ENCODE measurements at regions not wholly inside any gene's neighbourhood (a gene's known extent, or its start where the extent isn't known, plus 50 kb on each side); places are given as distances from the start of the nearest gene placed in this dataset.

DNA sequence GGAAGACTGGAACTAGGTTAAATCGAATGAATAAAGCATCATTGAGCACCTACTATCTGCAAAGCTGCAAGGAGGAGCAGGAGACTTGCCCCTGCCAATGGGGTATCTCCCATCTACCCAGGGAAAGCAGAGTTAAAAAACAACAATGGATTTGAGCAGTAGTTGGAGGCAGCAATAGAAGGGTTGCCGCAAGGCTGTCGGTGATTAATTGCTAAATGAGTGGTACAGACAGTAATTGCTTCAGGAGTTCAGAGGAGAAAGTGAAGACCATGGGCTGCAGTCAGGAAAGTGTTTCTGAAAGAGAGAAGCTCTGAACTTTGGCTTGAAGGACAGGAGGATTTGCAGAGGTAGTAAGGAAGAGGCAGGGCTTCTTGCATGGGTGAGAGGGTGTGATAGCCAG lies 152.9 kb downstream of the ACTL8 start:
- no peak for DNase-seq

- DNase-seq: no peak
Observed at GRCh38 chr1:17908945-17909344, 153.8 kb downstream of the ACTL8 start.

GRCh38 chr1:17909634-17910033 lies 154.5 kb downstream of the ACTL8 start:
- DNase-seq: no peak

- no peak for DNase-seq
Observed at GRCh38 chr1:17911791-17912190, 156.7 kb downstream of the ACTL8 start.

GRCh38 chr1:17912491-17912890 lies 157.4 kb downstream of the ACTL8 start:
- no peak for DNase-seq

DNA sequence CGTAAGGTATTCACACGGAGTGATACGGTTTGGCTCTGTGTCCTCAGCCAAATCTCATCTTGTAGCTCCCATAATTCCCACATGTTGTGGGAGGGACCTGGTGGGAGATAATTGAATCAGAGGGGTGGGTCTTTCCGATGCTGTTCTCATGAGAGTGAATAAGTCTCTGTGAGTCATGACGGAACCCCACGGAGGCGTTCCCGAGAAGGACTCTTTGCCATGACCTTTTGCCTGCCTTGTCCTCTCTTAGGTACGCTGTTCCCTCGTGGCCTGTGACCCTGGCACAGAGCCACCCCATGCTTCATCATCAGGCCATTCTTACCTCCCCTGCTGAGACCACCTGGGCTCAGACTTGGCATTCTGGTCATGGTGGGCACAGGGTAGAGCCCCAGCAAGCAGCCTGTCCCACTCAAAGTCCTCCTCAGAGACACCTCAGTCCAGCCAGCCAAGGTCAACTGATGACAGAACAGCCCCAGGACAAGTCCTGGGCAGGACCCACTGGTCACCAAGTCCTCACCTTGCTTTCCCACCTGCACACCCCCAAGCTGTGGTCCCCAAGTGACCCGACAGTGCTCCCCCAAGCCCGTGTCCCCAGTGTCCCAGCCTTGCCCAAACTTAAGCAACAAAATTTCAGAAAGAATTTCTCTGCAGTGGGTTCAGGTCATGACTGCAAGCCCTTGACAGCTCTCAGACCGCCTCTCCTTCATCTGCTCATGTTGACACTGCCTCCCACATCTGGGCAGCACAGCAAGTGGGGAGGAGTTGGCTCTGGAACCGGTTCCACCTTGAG lies 158.4 kb downstream of the ACTL8 start:
- DNase-seq: no peak

GRCh38 chr1:17914131-17914530 lies 159.0 kb downstream of the ACTL8 start:
- no peak for DNase-seq

GRCh38 chr1:17914987-17915386 lies 159.9 kb downstream of the ACTL8 start:
- DNase-seq: no peak

GRCh38 chr1:17915511-17916197 lies 160.5 kb downstream of the ACTL8 start:
- no peak for DNase-seq

- DNase-seq: no peak
Observed at GRCh38 chr1:17916702-17917101, 161.6 kb downstream of the ACTL8 start.

GRCh38 chr1:17919525-17920439 lies 164.6 kb downstream of the ACTL8 start:
- DNase-seq: peak; percentile 26

DNA sequence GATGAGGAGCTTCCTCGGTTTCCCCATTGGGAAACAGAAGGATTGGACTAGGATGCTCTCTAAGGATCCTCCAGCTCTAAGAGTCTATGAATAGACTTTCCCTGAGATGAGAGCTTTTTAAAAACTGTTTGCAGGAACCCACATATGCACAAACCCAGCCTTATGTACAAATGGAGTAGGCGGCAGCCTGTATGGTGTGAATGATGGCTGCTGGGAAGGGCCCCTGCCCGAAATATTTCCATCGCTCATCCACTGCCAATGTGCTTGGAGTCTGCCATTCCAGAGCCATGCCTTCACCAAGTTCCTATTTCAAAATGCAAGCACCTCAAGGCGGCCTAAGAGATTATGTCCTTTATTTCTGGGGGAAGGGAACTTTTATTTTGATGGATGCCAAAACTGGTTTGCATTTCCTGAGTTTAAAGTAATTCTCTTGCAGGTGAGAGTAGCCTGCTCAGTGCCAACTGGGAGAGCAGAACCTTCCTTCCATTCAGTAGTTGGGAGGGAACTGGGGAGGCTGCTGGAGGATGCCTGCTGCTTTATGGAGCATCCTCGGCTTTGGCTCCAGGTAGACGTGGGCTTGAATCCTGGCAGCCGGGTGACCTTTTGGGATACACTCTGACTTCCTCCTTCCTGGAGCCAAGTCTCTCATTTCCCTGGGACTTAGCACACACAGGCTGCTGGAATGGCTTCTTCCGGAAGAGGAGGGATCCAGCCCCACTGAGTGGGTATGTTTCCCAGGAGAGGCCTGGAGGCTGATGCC lies 165.9 kb downstream of the ACTL8 start:
- no peak for DNase-seq

DNA sequence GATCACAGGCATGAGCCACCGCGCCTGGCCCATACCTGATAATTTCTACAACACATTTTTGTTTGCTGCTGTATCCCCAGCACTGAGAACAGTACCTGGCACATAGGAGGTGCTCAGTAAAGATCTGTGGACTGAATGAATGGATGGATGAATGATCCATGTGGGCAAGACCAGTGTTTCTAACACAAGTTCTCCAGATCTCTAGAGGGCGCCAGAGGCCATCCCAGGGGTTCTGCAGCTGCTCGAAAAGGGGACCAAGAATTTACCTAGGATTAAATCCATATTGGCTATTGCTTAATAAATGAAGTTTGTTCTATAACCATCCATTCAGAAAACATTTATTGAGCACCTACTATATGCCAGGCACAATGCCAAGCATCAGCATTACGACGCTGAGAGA lies 167.7 kb downstream of the ACTL8 start:
- DNase-seq: peak; percentile 44

DNA sequence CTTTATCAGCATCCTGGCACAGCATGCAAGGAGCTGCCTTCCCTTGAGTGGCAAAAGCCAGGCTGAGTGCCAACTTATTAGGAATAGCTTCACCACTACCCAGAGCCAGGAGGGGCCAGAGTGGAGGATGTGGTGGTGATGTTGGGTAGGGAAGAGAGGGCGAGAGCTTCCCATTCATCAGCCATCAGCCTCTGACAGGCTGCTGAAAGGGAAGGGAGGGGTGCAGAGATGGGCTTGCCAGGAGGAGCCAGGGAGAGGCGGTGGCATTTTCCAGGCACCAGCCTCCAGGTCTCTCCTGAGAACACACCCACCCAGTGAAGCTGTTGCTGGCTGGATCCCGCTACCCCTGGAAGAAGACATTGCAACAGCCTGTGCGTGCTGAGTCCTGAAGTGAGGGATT lies 168.5 kb downstream of the ACTL8 start:
- no peak for DNase-seq

DNA sequence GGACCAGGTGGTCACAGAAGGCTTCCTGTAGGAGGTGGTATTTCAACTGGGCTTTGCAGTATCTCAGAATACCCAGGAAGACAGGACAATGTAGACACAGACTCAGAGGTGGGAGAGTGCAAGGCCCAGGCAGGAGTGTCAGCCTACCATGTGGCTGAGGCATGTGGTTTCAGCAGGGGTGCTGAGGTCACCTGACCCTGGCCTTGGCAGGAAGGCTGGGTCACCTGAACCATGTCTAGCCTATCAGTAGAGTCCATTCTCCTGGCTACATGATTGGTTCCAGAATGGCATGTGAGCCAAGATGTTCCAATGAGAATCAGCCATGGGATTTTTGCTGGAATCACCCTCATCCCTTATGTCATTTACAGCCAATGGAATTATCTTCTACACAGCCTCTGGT lies 169.4 kb downstream of the ACTL8 start:
- no peak for DNase-seq

GRCh38 chr1:17925290-17926237 lies 170.4 kb downstream of the ACTL8 start:
- DNase-seq: no peak

GRCh38 chr1:17926906-17927305 lies 171.8 kb downstream of the ACTL8 start:
- no peak for DNase-seq

DNA sequence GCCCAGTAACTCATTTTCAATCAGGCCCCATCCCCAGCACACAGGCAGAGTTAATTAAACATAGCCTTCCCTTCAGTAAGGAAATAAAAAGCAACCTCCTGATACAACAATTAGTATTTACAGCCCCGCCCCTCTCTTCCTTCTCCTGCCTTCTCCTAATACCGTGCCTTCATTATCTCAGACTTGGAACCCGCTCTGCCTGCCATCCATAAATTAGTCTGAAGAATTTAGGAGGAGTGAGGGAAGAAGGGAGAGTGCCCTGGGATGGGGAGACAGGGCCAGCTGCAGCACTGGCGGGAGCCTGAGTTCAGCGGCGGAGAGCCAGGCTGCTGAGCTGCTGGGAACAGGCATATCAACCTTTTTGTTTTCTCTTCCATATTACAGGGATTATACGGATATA lies 172.8 kb downstream of the ACTL8 start:
- DNase-seq: no peak

GRCh38 chr1:17929224-17929623 lies 174.1 kb downstream of the ACTL8 start:
- DNase-seq: no peak

DNA sequence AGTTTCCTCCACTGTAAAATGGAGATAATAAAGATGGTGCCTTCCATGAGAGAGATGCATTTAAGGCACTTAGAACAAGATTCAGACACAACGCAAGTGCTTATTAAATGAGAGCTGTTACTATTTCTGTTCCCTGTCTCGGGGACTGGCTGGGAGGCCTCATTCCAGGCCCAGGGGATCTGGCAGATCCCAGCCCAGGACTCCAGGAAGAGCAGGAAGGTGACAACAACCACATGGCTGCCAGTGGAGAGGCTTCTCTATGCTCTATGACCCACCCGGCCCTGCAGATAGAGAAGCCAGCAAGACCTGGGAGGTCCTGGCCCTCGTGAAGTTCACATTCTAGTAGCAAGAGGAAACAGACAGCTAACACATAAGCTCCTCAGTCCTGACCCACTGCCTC lies 175.5 kb downstream of the ACTL8 start:
- no peak for DNase-seq

DNA sequence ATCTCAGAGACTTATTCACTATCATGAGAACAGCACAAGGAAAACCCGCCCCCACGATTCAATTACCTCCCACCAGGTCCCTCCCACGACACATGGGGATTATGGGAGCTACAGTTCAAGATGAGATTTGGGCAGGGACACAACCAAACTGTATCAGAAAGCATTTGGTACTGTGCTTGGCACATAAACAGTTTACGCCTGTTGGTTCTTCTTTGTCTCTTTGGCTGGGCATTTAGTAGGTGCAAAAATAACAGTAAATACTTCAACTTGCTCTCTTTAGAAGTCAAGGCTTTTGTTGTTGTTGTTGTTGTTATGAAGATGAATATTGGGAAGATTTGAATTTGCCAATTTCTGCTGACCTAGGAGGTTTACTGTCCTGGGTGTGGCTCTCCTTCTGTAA lies 175.4 kb upstream of the IGSF21 start:
- no peak for DNase-seq

DNA sequence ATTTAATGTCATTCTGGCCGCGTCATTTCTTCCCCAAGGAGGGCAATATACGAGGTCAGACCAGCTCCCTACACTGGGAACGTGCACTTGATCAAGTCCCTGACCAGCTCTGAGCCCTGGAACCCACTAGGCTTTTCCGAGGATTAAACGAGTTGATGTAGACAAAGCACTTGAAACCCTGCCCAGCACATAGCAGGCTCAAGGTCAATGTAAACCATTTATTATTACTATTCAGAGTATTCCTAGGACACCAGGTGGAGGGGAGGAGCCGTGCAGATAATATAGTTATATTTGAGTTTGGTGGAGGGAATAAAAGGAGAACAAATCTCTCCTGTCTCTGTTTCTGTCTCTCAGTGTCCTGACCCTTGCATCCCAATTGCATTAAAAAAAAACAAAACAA lies 174.1 kb upstream of the IGSF21 start:
- DNase-seq: no peak

All from hematopoietic multipotent progenitor cell treated with erythropoietin and hydrocortisone succinate and interleukin-3 and kit ligand, for 8 days (in vitro differentiated cells).